Fibroblast of pulmonary artery (primary cell): ENCODE measurements at regions not wholly inside any gene's neighbourhood (a gene's known extent, or its start where the extent isn't known, plus 50 kb on each side); places are given as distances from the start of the nearest gene placed in this dataset.

Experiments
- DNase-seq: peaks from one replicate; pipeline ENCODE4 v3.0.0-alpha.2; 2010; ENCODE audit warnings: low read depth
- H3K4me3 ChIP-seq: replicated peaks from 2 replicates; pipeline ENCODE4 v1.5.1; 2011; ENCODE audit warnings: low read depth, mild to moderate bottlenecking, control low read depth, low read length, moderate library complexity
- CTCF ChIP-seq: IDR thresholded peaks from 2 replicates; pipeline ENCODE4 v1.5.1; 2011; ENCODE audit warnings: mild to moderate bottlenecking, control low read depth, low read length, inconsistent platforms; ENCODE audit errors: missing control alignments

DNA sequence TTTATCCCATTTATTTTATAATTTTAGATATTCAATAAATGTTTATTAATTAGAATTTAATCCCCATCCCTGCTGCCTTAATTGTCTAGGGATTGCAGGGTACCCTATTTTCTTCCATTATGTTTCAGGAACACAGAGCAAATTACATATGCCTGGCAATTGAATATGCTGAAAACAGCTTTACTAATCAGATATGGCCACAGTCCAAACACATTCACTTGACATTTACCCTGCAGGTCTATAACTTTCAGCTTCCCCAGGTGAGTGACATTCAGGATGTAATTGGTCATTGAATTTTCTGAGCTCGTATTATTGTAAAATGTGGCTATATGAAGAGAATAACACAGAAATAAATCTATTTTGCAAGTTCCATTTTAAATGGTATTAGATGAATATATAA lies 218.7 kb upstream of the NDST4 start:
- H3K4me3 ChIP-seq = no peak overlapping the region
- TF ChIP-seq CTCF = no peak
- no peak for DNase-seq

GRCh38 chr4:115331241-115331640 lies 217.8 kb upstream of the NDST4 start:
- no peak for TF ChIP-seq CTCF
- no peak for DNase-seq
- H3K4me3 ChIP-seq = no peak overlapping the region

- DNase-seq = no peak
- TF ChIP-seq CTCF = no peak
- no peak overlapping the region for H3K4me3 ChIP-seq
These were observed 212.4 kb upstream of the NDST4 start for GRCh38 chr4:115325836-115326235.

GRCh38 chr4:115323106-115323707 lies 209.8 kb upstream of the NDST4 start:
- DNase-seq = no peak
- no peak overlapping the region for H3K4me3 ChIP-seq
- no peak for TF ChIP-seq CTCF

DNA sequence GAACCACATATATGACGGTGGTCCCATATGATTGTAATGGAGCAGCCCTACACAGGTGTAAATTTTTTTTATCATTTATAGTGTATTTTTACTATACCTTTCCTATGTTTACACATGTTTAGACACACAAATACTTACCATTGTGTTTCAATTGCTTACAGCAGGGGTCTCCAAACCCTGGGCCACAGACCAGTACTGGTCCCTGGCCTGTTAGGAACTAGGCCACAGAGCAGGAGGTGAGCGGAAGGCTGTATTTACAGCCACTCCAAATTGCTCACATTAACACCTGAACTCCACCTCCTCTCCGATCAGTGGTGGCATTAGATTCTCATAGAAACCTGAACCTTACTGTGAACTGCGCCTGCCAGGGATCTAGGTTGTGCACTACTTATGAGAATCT lies 201.8 kb upstream of the NDST4 start:
- H3K4me3 ChIP-seq = no peak overlapping the region
- no peak for TF ChIP-seq CTCF
- DNase-seq = no peak

DNA sequence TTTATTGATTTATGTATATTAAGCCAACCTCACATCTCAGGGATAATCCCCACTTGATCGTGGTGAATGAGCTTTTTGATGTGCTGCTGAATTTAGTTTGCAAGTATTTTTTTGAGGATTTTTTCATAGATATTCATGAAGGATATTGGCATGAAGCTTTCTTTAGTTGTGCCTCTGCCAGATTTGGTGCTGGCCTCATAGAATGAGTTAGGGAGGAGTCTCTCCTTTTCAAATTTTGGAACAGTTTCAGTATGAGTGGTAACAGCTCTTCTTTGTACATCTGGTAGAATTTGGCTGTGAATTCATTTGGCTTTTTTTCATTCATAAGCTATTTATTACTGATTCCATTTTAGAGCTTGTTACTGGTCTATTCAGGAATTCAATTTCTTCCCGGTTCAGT lies 197.2 kb upstream of the NDST4 start:
- H3K4me3 ChIP-seq = no peak overlapping the region
- DNase-seq = no peak
- TF ChIP-seq CTCF = no peak

GRCh38 chr4:115294717-115295116 lies 181.3 kb upstream of the NDST4 start:
- TF ChIP-seq CTCF = no peak
- no peak overlapping the region for H3K4me3 ChIP-seq

More at GRCh38 chr4:115294717-115295116, 181.3 kb upstream of the NDST4 start:
- no peak for DNase-seq
